CD4-positive, alpha-beta T cell (primary cell): ENCODE measurements at regions not wholly inside any gene's neighbourhood (a gene's known extent, or its start where the extent isn't known, plus 50 kb on each side); places are given as distances from the start of the nearest gene placed in this dataset.

ENCODE experiments used
- ATAC-seq: fragments of 200-7000 bp; cut with Tn5 transposase; one replicate; pipeline ENCODE4 v1.10.0; 2022; ENCODE audit warnings: mild to moderate bottlenecking; ENCODE audit not compliant: poor library complexity
- CTCF ChIA-PET: fragments of 350-600 bp; sonication (Branson Sonifier 250); formaldehyde crosslinking; loops from one replicate; lab custom pipeline; 2021; ENCODE audit warnings: antibody characterized with exemption, inconsistent platforms; lab: Charles Lee
- POLR2A ChIA-PET: fragments of 350-600 bp; sonication (Branson Sonifier 250); formaldehyde crosslinking; loops from one replicate; lab custom pipeline; 2021; ENCODE audit warnings: antibody characterized with exemption, inconsistent platforms; lab: Charles Lee
- DNase-seq, 14 experiments: peaks; one replicate each; pipeline ENCODE4 v3.0.0-alpha.2; 2013 to 2020; ENCODE audit warnings: mixed read lengths in 2 of 14
- H3K27ac ChIP-seq, 2 donors: one replicate each; pipeline versions ENCODE4 v1.5.1 to v1.7.0; 2013; ENCODE audit warnings: low read length in 2 of 2, low read depth in 1 of 2, mild to moderate bottlenecking in 1 of 2
- H3K27me3 ChIP-seq, 2 experiments: 1 replicate in 1 of 2; 2 replicates in 1 of 2; pipeline versions ENCODE4 v1.6.1 to v1.7.0; 2013; ENCODE audit warnings: low read length in 2 of 2, control low read depth in 1 of 2, mild to moderate bottlenecking in 1 of 2, moderate library complexity in 1 of 2; ENCODE audit not compliant: insufficient read depth in 2 of 2, control insufficient read depth in 1 of 2
- H3K36me3 ChIP-seq: one replicate; pipeline ENCODE4 v1.6.1; 2013; ENCODE audit warnings: low read length, control low read depth; ENCODE audit not compliant: insufficient read depth
- H3K4me1 ChIP-seq: one replicate; pipeline ENCODE4 v1.6.1; 2013; ENCODE audit warnings: low read length, control low read depth; ENCODE audit not compliant: insufficient read depth
- H3K4me3 ChIP-seq: one replicate; pipeline ENCODE4 v1.5.1; 2013; ENCODE audit warnings: mild to moderate bottlenecking, low read length, moderate library complexity
- H3K9me3 ChIP-seq, 2 experiments: 1 replicate in 1 of 2; 2 replicates in 1 of 2; pipeline versions ENCODE4 v1.6.1 to v1.7.0; 2013; ENCODE audit warnings: low read length in 2 of 2, mild to moderate bottlenecking in 2 of 2, control low read depth in 1 of 2, moderate library complexity in 1 of 2; ENCODE audit not compliant: control insufficient read depth in 1 of 2, insufficient read depth in 1 of 2
- H3K27ac Mint-ChIP-seq: one replicate; pipeline ENCODE4 v1.8.0; 2020; ENCODE audit warnings: mixed read lengths
- H3K27me3 Mint-ChIP-seq: one replicate; pipeline ENCODE4 v1.8.0; 2021; ENCODE audit warnings: mixed read lengths
- H3K36me3 Mint-ChIP-seq: one replicate; pipeline ENCODE4 v1.8.0; 2021; ENCODE audit warnings: low read depth, mixed read lengths
- H3K4me1 Mint-ChIP-seq: one replicate; pipeline ENCODE4 v1.8.0; 2021; ENCODE audit warnings: low read depth, mixed read lengths
- H3K4me3 Mint-ChIP-seq: one replicate; pipeline ENCODE4 v1.8.0; 2020; ENCODE audit warnings: mild to moderate bottlenecking, mixed read lengths
- H3K9me3 Mint-ChIP-seq: one replicate; pipeline ENCODE4 v1.8.0; 2020; ENCODE audit warnings: mixed read lengths
- CTCF ChIP-seq: fragments of 200-600 bp; IDR thresholded peaks from one replicate; pipeline ENCODE4 v1.8.0; 2022; ENCODE audit warnings: antibody characterized with exemption, mild to moderate bottlenecking
- intact Hi-C, 2 experiments: fragments of 100-400 bp; cut with DNase I in 1 of 2; cut with micrococcal nuclease in 1 of 2; formaldehyde crosslinking; loops; one replicate each; pipeline versions ENCODE4 v1.15.1 to v1.9.0; 2023 to 2025; cut with DNase I, micrococcal nuclease

- Mint-ChIP-seq H3K4me1 (peaks cover 7% of the 10 kb centered on the region), H3K4me3 (no peak overlapping the region), H3K36me3 (no peaks in the 10 kb centered on the region), H3K27ac (no peak overlapping the region), H3K9me3 (no peaks in the 10 kb centered on the region), H3K27me3 (no peaks in the 10 kb centered on the region)
- TF ChIP-seq CTCF, result no peak
- H3K27ac ChIP-seq, result no peak overlapping the region
- ChIA-PET CTCF (no interaction called here), POLR2A (interaction anchor here (0.6 kb wide), 1 partner anchor 12 kb away, joined by 3 read pairs; no protein-coding TSS in a partner anchor)
- DNase-seq, result no peak
- H3K4me3 ChIP-seq, result no peak overlapping the region
- ATAC-seq, result no peak
- intact Hi-C loops, result no loop called here
- no peaks in the 10 kb centered on the region for H3K27me3 ChIP-seq
- H3K4me1 ChIP-seq, result no peaks in the 10 kb centered on the region
- no peaks in the 10 kb centered on the region for H3K9me3 ChIP-seq
- no peaks in the 10 kb centered on the region for H3K36me3 ChIP-seq
Observed at GRCh38 chr16:72471317-72471924, 299.5 kb upstream of the PMFBP1 start.

- ATAC-seq (no peak), DNase-seq (no peak)
- ChIA-PET POLR2A (no interaction called here), CTCF (no interaction called here)
- Histone ChIP-seq H3K36me3 (no peaks in the 10 kb centered on the region), H3K9me3 (no peaks in the 10 kb centered on the region), H3K4me3 (no peak overlapping the region), H3K27ac (no peak overlapping the region), H3K4me1 (no peaks in the 10 kb centered on the region), H3K27me3 (no peaks in the 10 kb centered on the region)
- Mint-ChIP-seq H3K27ac (no peak overlapping the region), H3K4me3 (no peak overlapping the region), H3K36me3 (no peaks in the 10 kb centered on the region), H3K4me1 (peaks cover 7% of the 10 kb centered on the region), H3K27me3 (no peaks in the 10 kb centered on the region), H3K9me3 (no peaks in the 10 kb centered on the region)
- intact Hi-C loops, result no loop called here
- TF ChIP-seq CTCF, result no peak
Observed at GRCh38 chr16:72470541-72470940, 298.6 kb upstream of the PMFBP1 start.

- DNase-seq, result no peak
- no peak for TF ChIP-seq CTCF
- Mint-ChIP-seq H3K27me3 (no peaks in the 10 kb centered on the region), H3K9me3 (no peaks in the 10 kb centered on the region), H3K36me3 (no peaks in the 10 kb centered on the region), H3K27ac (no peak overlapping the region), H3K4me3 (no peak overlapping the region), H3K4me1 (peaks cover 7% of the 10 kb centered on the region)
- no peaks in the 10 kb centered on the region for H3K36me3 ChIP-seq
- ATAC-seq, result no peak
- intact Hi-C loops, result loop anchor here in 1 of 2 experiments (5.0 kb wide), 1 partner anchor 343 kb away; no protein-coding TSS in a partner anchor
- H3K4me3 ChIP-seq, result no peak overlapping the region
- no peak overlapping the region for H3K27ac ChIP-seq
- H3K9me3 ChIP-seq, result no peaks in the 10 kb centered on the region
- no peaks in the 10 kb centered on the region for H3K4me1 ChIP-seq
- POLR2A ChIA-PET, result no interaction called here
- CTCF ChIA-PET, result no interaction called here
- H3K27me3 ChIP-seq, result no peaks in the 10 kb centered on the region
Observed at GRCh38 chr16:72469932-72470331, 298.0 kb upstream of the PMFBP1 start.
